Motor neuron (in vitro differentiated cells): ENCODE measurements at regions not wholly inside any gene's neighbourhood (a gene's known extent, or its start where the extent isn't known, plus 50 kb on each side); places are given as distances from the start of the nearest gene placed in this dataset.
A peak's percentile ranks its signal among the peaks of the same experiment; 100 is the strongest.
"Not testable (repeated sequence)": the region's sequence is repeated elsewhere in the genome, so short reads cannot be mapped to it uniquely, and the experiment has no call there.

ENCODE experiments used
- ATAC-seq, 8 experiments: fragments of 200-7000 bp; cut with Tn5 transposase; replicated peaks in 6 of 8; 2 replicates each; pipeline ENCODE4 v1.8.0; 2021; ENCODE audit warnings: mild to moderate bottlenecking in 8 of 8, moderate library complexity in 8 of 8
- H3K27ac ChIP-seq, 2 donors: fragments of 250-450 bp; sonication (Bioruptor Pico); 2 replicates each; pipeline ENCODE4 v1.9.0; 2021; ENCODE audit warnings: antibody characterized with exemption in 2 of 2, mild to moderate bottlenecking in 2 of 2, moderate library complexity in 1 of 2
- H3K4me1 ChIP-seq, 2 donors: fragments of 250-450 bp; sonication (Bioruptor Pico); replicated peaks in 1 of 2; 2 replicates each; pipeline ENCODE4 v1.6.1; 2021; ENCODE audit warnings: antibody characterized with exemption in 2 of 2, mild to moderate bottlenecking in 2 of 2, moderate library complexity in 1 of 2
- H3K4me3 ChIP-seq, 5 donors: fragments of 250-450 bp; sonication (Bioruptor Pico); 2 replicates each; pipeline ENCODE4 v1.9.0; 2021; ENCODE audit warnings: antibody characterized with exemption in 5 of 5, mild to moderate bottlenecking in 5 of 5, moderate library complexity in 4 of 5
- WGBS, 10 experiments: fragments of 450-650 bp; shearing (Covaris generic); methylation state at CpG; one replicate each; pipeline ENCODE4 v1.0.0; 2022; 5-methylcytosine and 5-hydroxymethylcytosine counted together
- in situ Hi-C, 9 experiments: fragments of 400-800 bp; cut with MboI; loops; one replicate each; pipeline ENCODE4 v1.15.0; 2021; ENCODE audit warnings: low sequenced_read_pairs in 9 of 9, low pct_unique_long_range_greater_than_20kb in 2 of 9; ENCODE audit not compliant: unreplicated experiment in 9 of 9

DNA sequence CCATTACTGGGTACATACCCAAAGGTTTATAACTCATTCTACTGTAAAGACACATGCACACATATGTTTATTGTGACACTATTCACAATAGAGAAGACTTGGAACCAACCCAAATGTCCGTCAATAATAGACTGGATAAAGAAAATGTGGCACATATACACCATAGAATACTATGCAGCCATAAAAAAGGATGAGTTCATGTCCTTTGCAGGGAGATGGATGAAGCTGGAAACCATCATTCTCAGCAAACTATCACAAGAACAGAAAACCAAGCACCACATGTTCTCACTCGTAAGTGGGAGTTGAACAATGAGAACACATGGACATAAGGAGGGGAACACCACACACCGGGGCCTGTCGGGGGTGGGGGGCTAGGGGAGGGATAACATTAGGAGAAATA lies 196.9 kb upstream of the CAND1 start:
- H3K27ac ChIP-seq, ATAC-seq, H3K4me3 ChIP-seq, in situ Hi-C loops: not testable (repeated sequence)
- WGBS, 10 experiments, result 20 to 100% (median 93%) methylated on average over 1 to 3 of the region's 4 CpGs; no CpG with 5 or more reads in 5 of the 10 experiments
- peaks cover 3 to 12% of the 10 kb centered on the region in 2 donors for H3K4me1 ChIP-seq

GRCh38 chr12:67073336-67073735 lies 195.8 kb upstream of the CAND1 start:
- no peak overlapping the region for H3K4me3 ChIP-seq
- 14 to 60% (median 45%) methylated on average over 1 of the region's 1 CpG; no CpG with 5 or more reads in 5 of the 10 experiments for WGBS, 10 experiments
- in situ Hi-C loops, result no loop called here
- no peak for ATAC-seq
- H3K4me1 ChIP-seq, result peaks cover 0 to 12% of the 10 kb centered on the region in 2 donors
- no peak overlapping the region for H3K27ac ChIP-seq

- H3K4me3 ChIP-seq, result no peak overlapping the region
- no peak for ATAC-seq
- WGBS, 10 experiments, result 0 to 95% (median 50%) methylated on average over 1 to 6 of the region's 6 CpGs; no CpG with 5 or more reads in 3 of the 10 experiments
- in situ Hi-C loops, result no loop called here
- no peak overlapping the region for H3K27ac ChIP-seq
- peaks cover 0 to 17% of the 10 kb centered on the region in 2 donors for H3K4me1 ChIP-seq
These were observed 195.1 kb upstream of the CAND1 start for GRCh38 chr12:67074072-67074471.

GRCh38 chr12:67077617-67078016 lies 191.5 kb upstream of the CAND1 start:
- in situ Hi-C loops, result no loop called here
- H3K4me1 ChIP-seq, result peaks cover 0 to 13% of the 10 kb centered on the region in 2 donors
- H3K4me3 ChIP-seq, result no peak overlapping the region
- ATAC-seq, result no peak
- 0 to 100% (median 35%) methylated on average over 1 of the region's 1 CpG; no CpG with 5 or more reads in 2 of the 10 experiments for WGBS, 10 experiments
- no peak overlapping the region for H3K27ac ChIP-seq

DNA sequence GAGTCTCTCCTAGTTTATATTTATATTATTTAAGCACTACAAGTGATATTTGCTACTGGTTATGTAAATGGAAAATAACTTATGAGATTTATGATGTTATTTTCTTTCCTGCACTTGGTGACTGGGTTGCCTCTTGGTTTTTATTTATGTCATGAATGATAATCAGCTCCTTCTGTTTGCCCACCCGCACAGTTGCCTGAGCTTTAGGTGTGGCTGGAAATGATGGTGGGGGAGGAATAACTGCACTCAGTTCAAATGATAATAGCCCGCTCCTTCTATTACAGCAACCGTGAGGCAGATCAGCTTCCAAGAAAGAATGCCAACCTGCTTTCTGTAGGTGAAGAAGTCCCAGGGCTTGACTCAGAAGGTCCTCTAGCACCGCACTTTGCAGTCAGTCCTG lies 190.2 kb upstream of the CAND1 start:
- ATAC-seq, result peak in 1 of 8 experiments; percentile 75
- Histone ChIP-seq H3K27ac (no peak overlapping the region), H3K4me3 (no peak overlapping the region), H3K4me1 (peaks cover 0 to 13% of the 10 kb centered on the region in 2 donors)
- 20 to 80% (median 55%) methylated on average over 1 to 4 of the region's 4 CpGs; no CpG with 5 or more reads in 1 of the 10 experiments for WGBS, 10 experiments
- in situ Hi-C loops, result no loop called here

GRCh38 chr12:67080637-67081036 lies 188.5 kb upstream of the CAND1 start:
- Histone ChIP-seq H3K4me3 (no peak overlapping the region), H3K4me1 (peaks cover 0 to 13% of the 10 kb centered on the region in 2 donors), H3K27ac (no peak overlapping the region)
- no peak for ATAC-seq
- WGBS, 10 experiments, result 0 to 71% (median 25%) methylated on average over 1 of the region's 1 CpG
- in situ Hi-C loops, result no loop called here

- Histone ChIP-seq H3K4me1 (peaks cover 0 to 13% of the 10 kb centered on the region in 2 donors), H3K4me3 (no peak overlapping the region), H3K27ac (no peak overlapping the region)
- ATAC-seq, result no peak
- 0 to 100% (median 18%) methylated on average over 1 of the region's 1 CpG; no CpG with 5 or more reads in 2 of the 10 experiments for WGBS, 10 experiments
- in situ Hi-C loops, result no loop called here
These were observed 186.9 kb upstream of the CAND1 start for GRCh38 chr12:67082221-67082620.

- Histone ChIP-seq H3K4me3 (no peak overlapping the region), H3K4me1 (no peaks in the 10 kb centered on the region), H3K27ac (no peak overlapping the region)
- ATAC-seq, result peak in 1 of 8 experiments; percentile 33
- WGBS, 10 experiments, result 0 to 83% (median 58%) methylated on average over 2 of the region's 2 CpGs; no CpG with 5 or more reads in 2 of the 10 experiments
- in situ Hi-C loops, result no loop called here
These were observed 183.5 kb upstream of the CAND1 start for GRCh38 chr12:67085699-67086098.

DNA sequence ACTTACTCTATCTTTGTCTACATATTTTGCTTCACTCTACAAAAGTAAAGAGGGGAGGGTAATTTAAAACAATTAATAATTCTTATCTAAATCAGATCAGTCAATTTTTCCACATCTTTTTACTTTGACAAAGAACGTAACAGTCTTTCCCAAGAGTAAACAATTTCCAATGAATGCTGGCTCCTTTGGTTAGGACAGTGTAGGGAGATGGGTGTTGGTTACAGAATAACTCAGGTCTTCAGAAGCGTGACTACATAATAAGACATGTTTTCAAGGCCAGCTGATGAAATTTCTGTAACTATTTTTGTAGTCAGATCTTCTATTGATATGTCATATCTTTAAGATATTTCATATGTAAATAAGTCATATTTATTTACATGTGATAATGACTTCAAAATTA lies 183.0 kb upstream of the CAND1 start:
- no peak for ATAC-seq
- Histone ChIP-seq H3K4me3 (no peak overlapping the region), H3K27ac (no peak overlapping the region), H3K4me1 (no peaks in the 10 kb centered on the region)
- in situ Hi-C loops, result no loop called here
- 0 to 100% (median 91%) methylated on average over 1 to 2 of the region's 2 CpGs for WGBS, 10 experiments

GRCh38 chr12:67088401-67089118 lies 180.6 kb upstream of the CAND1 start:
- in situ Hi-C loops, result no loop called here
- no peaks in the 10 kb centered on the region for H3K4me1 ChIP-seq
- H3K4me3 ChIP-seq, result no peak overlapping the region
- WGBS, 10 experiments, result 0 to 100% (median 50%) methylated on average over 1 to 3 of the region's 3 CpGs; no CpG with 5 or more reads in 1 of the 10 experiments
- H3K27ac ChIP-seq, result no peak overlapping the region
- ATAC-seq, result peak in 4 of 8 experiments; percentile 27 to 64 (median 52)

DNA sequence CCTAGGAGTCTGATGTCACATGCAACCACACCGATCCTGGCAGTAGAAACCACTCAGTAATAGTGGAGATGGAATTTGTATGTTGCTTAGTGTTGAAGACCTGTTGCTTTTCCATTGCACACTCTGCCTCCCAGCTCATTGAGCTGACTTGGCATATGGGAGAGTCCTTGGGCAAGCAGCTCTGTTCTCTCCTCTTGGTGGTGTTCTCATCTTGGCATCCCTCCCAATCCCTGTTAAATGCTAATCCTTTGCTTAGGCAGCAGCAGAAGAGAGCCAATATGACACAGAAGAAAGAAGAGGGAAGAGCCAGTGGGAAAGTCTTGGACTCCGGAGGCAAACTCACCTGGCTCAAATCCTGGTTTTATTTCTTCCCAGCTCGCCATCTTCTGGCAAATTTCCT lies 178.0 kb upstream of the CAND1 start:
- ATAC-seq, result no peak

GRCh38 chr12:67091678-67092077 lies 177.5 kb upstream of the CAND1 start:
- in situ Hi-C loops, result no loop called here
- Histone ChIP-seq H3K27ac (no peak overlapping the region), H3K4me1 (no peaks in the 10 kb centered on the region), H3K4me3 (no peak overlapping the region)
- WGBS, 10 experiments, result 0 to 100% (median 46%) methylated on average over 1 of the region's 1 CpG; no CpG with 5 or more reads in 4 of the 10 experiments
- no peak for ATAC-seq

More for the DNA sequence above, 178.0 kb upstream of the CAND1 start:
- in situ Hi-C loops, result no loop called here
- no peak overlapping the region for H3K27ac ChIP-seq
- H3K4me1 ChIP-seq, result no peaks in the 10 kb centered on the region
- 0 to 100% (median 100%) methylated on average over 1 to 3 of the region's 3 CpGs; no CpG with 5 or more reads in 3 of the 10 experiments for WGBS, 10 experiments
- no peak overlapping the region for H3K4me3 ChIP-seq

DNA sequence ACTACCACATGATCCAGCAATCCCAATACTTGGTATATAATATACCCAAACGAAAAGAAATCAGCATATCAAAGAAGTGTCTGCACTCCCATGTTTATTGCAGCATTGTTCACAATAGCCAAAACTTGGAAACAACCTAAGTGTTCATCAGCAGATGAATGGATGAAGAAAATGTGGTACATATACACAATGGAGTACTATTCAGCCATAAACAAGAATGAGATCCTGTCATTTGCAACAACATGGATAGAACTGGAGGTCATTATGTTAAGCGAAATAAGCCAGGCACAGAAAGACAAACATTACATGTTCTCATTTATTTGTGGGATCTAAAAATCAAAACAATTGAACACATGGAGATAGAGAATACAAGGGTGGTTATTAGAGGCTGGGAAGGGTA lies 176.2 kb upstream of the CAND1 start:
- H3K4me3 ChIP-seq, ATAC-seq, H3K4me1 ChIP-seq, in situ Hi-C loops, H3K27ac ChIP-seq: not testable (repeated sequence)
- 8 to 100% (median 85%) methylated on average over 1 to 2 of the region's 2 CpGs; no CpG with 5 or more reads in 3 of the 10 experiments for WGBS, 10 experiments
